ENCODE measurements at regions not wholly inside any gene's neighbourhood (a gene's known extent, or its start where the extent isn't known, plus 50 kb on each side); places are given as distances from the start of the nearest gene placed in this dataset.

GRCh38 chr6:153526479-153526878, 395.4 kb upstream of the RGS17 start:
- no peak overlapping the region for H4K8ac ChIP-seq (ENCODE audit: extremely low read depth, insufficient read depth, low read length)
- H4K91ac ChIP-seq (replicated peaks; ENCODE audit: insufficient read length, low read length): no peak overlapping the region
- H2BK120ac ChIP-seq (replicated peaks; ENCODE audit: low read depth, low read length): no peak overlapping the region
- H3K4me3 ChIP-seq (ENCODE audit: extremely low read depth in 1 of 4, insufficient read depth in 2 of 4, low read depth in 3 of 4, low read length in 4 of 4): no peak overlapping the region
- ChIA-PET CTCF (ENCODE audit: partially characterized antibody) (interaction anchor here (1.3 kb wide), 1 partner anchor 422 kb away, joined by 3 read pairs; no protein-coding TSS in a partner anchor), POLR2A (ENCODE audit: partially characterized antibody) (no interaction called here)
- H2BK15ac ChIP-seq (ENCODE audit: low read length): no peak overlapping the region
- H3K23me2 ChIP-seq (ENCODE audit: low read depth, low read length): no peaks in the 10 kb centered on the region
- TF ChIP-seq RBBP5 (IDR thresholded peaks at IDR 0.05; ENCODE audit: borderline replicate concordance, low read depth, low read length): no peak
- no peak for TF ChIP-seq TBP (IDR thresholded peaks at IDR 0.05; ENCODE audit: low read depth, low read length)
- no peaks in the 10 kb centered on the region; a peak in 1 of 4 replicates for H3K9me3 ChIP-seq (ENCODE audit: insufficient read depth in 2 of 2, low read depth in 1 of 2, low read length in 1 of 2)
- no peaks in the 10 kb centered on the region for H3K79me2 ChIP-seq (ENCODE audit: control insufficient read depth in 1 of 2, insufficient read depth in 2 of 2, low read length in 2 of 2)
- no peaks in the 10 kb centered on the region for H4K20me1 ChIP-seq (replicated peaks in 1 of 2; ENCODE audit: control insufficient read depth in 1 of 2, insufficient read depth in 2 of 2, low read length in 2 of 2)
- no peak overlapping the region for H3K9ac ChIP-seq (replicated peaks in 1 of 4; ENCODE audit: extremely low read depth in 1 of 4, low read depth in 3 of 4, low read length in 3 of 4)
- no peaks in the 10 kb centered on the region for H3K36me3 ChIP-seq (ENCODE audit: control insufficient read depth in 2 of 4, insufficient read depth in 4 of 4, low read length in 3 of 4)
- H4K5ac ChIP-seq (ENCODE audit: insufficient read length, low read depth, low read length): no peak overlapping the region
- no peak overlapping the region for H3K27ac ChIP-seq (ENCODE audit: low read depth, low read length)
- no peak overlapping the region for H2AK5ac ChIP-seq (ENCODE audit: low read depth, low read length)
- no peak overlapping the region for H3K4me2 ChIP-seq (ENCODE audit: insufficient read depth in 1 of 2, low read depth in 2 of 2, low read length in 2 of 2)
- no peak overlapping the region for H2AFZ ChIP-seq (ENCODE audit: low read length)
- H3K56ac ChIP-seq (replicated peaks; ENCODE audit: insufficient read length, low read depth, low read length): no peak overlapping the region
- 98% methylated on average over 3 of the region's 3 CpGs; no CpG with 5 or more reads in 1 of the 2 experiments for WGBS, 2 experiments (ENCODE audit: extremely low coverage in 1 of 2, insufficient coverage in 1 of 2, insufficient read length in 1 of 2, insufficient replicate concordance in 2 of 2, low coverage in 1 of 2, low lambda C conversion rate in 2 of 2, missing lambda C conversion rate in 1 of 2)
- no peak overlapping the region for H3K18ac ChIP-seq (ENCODE audit: extremely low read depth, low read length)
- no peak overlapping the region for H2BK12ac ChIP-seq (ENCODE audit: low read depth, low read length)
- DNase-seq (ENCODE audit: low read depth in 1 of 2, low spot score in 2 of 2): no peak
- no peak overlapping the region for H3K23ac ChIP-seq (ENCODE audit: insufficient read length)
- H3K14ac ChIP-seq (ENCODE audit: insufficient read length): no peak overlapping the region
- no peaks in the 10 kb centered on the region for H3K79me1 ChIP-seq (ENCODE audit: low read depth, low read length)
- H2BK5ac ChIP-seq (ENCODE audit: low read depth, low read length): no peak overlapping the region
- H3K27me3 ChIP-seq (replicated peaks in 1 of 4; ENCODE audit: control insufficient read depth in 3 of 4, extremely low read depth in 1 of 4, insufficient read depth in 3 of 4, low read length in 3 of 4): no peaks in the 10 kb centered on the region
- no peaks in the 10 kb centered on the region for H3K4me1 ChIP-seq (replicated peaks in 1 of 4; ENCODE audit: control insufficient read depth in 3 of 4, insufficient read depth in 4 of 4, low read length in 3 of 4)
- FAIRE-seq: no peak
- no peak overlapping the region for H3K4ac ChIP-seq (replicated peaks; ENCODE audit: insufficient read length, low read depth, low read length)
- H2BK20ac ChIP-seq (ENCODE audit: low read length): no peak overlapping the region
